ENCODE measurements at regions not wholly inside any gene's neighbourhood (a gene's known extent, or its start where the extent isn't known, plus 50 kb on each side); places are given as distances from the start of the nearest gene placed in this dataset.
"Not testable (repeated sequence)": the region's sequence is repeated elsewhere in the genome, so short reads cannot be mapped to it uniquely, and the experiment has no call there.

GRCh38 chr3:177356113-177356512 lies 158.8 kb upstream of the TBL1XR1 start:
- no peak for DNase-seq (ENCODE audit: low read depth in 1 of 2, low spot score in 1 of 2)

- no peak for DNase-seq (ENCODE audit: low read depth in 1 of 2, low spot score in 1 of 2)
These were observed 159.7 kb upstream of the TBL1XR1 start for GRCh38 chr3:177356952-177357351.

GRCh38 chr3:177357352-177358090 lies 160.2 kb upstream of the TBL1XR1 start:
- no peak for DNase-seq (ENCODE audit: low read depth in 1 of 2, low spot score in 1 of 2)

- peak in 1 of 2 donors; percentile 17 for DNase-seq (ENCODE audit: low read depth in 1 of 2, low spot score in 1 of 2)
These were observed 161.1 kb upstream of the TBL1XR1 start for GRCh38 chr3:177358091-177358976.

- peak in 1 of 2 donors; percentile 24 for DNase-seq (ENCODE audit: low read depth in 1 of 2, low spot score in 1 of 2)
These were observed 161.8 kb upstream of the TBL1XR1 start for GRCh38 chr3:177358977-177359592.

- peak; percentile 93 to 96 for DNase-seq (ENCODE audit: low read depth in 1 of 2, low spot score in 1 of 2)
These were observed 162.5 kb upstream of the TBL1XR1 start for GRCh38 chr3:177359593-177360357.

- no peak for DNase-seq (ENCODE audit: low read depth in 1 of 2, low spot score in 1 of 2)
These were observed 164.0 kb upstream of the TBL1XR1 start for GRCh38 chr3:177361081-177361938.

GRCh38 chr3:177362626-177363025 lies 165.3 kb upstream of the TBL1XR1 start:
- DNase-seq (ENCODE audit: low read depth in 1 of 2, low spot score in 1 of 2), result no peak

GRCh38 chr3:177364236-177364635 lies 167.0 kb upstream of the TBL1XR1 start:
- DNase-seq (ENCODE audit: low read depth in 1 of 2, low spot score in 1 of 2), result no peak

- not testable (repeated sequence) for DNase-seq (ENCODE audit: low read depth in 1 of 2, low spot score in 1 of 2)
These were observed 168.0 kb upstream of the TBL1XR1 start for GRCh38 chr3:177365294-177365693.

- no peak for DNase-seq (ENCODE audit: low read depth in 1 of 2, low spot score in 1 of 2)
These were observed 170.5 kb upstream of the TBL1XR1 start for GRCh38 chr3:177367788-177368187.

- DNase-seq (ENCODE audit: low read depth in 1 of 2, low spot score in 1 of 2), result no peak
These were observed 173.1 kb upstream of the TBL1XR1 start for GRCh38 chr3:177370246-177370822.

GRCh38 chr3:177371146-177371545 lies 173.9 kb upstream of the TBL1XR1 start:
- DNase-seq (ENCODE audit: low read depth in 1 of 2, low spot score in 1 of 2), result no peak

GRCh38 chr3:177371888-177372287 lies 174.6 kb upstream of the TBL1XR1 start:
- no peak for DNase-seq (ENCODE audit: low read depth in 1 of 2, low spot score in 1 of 2)

GRCh38 chr3:177374323-177374722 lies 177.0 kb upstream of the TBL1XR1 start:
- DNase-seq (ENCODE audit: low read depth in 1 of 2, low spot score in 1 of 2), result no peak

- no peak for DNase-seq (ENCODE audit: low read depth in 1 of 2, low spot score in 1 of 2)
These were observed 178.0 kb upstream of the TBL1XR1 start for GRCh38 chr3:177375316-177375715.

GRCh38 chr3:177377166-177377565 lies 179.9 kb upstream of the TBL1XR1 start:
- DNase-seq (ENCODE audit: low read depth in 1 of 2, low spot score in 1 of 2), result no peak

- no peak for DNase-seq (ENCODE audit: low read depth in 1 of 2, low spot score in 1 of 2)
These were observed 180.9 kb upstream of the TBL1XR1 start for GRCh38 chr3:177378168-177378567.

- no peak for DNase-seq (ENCODE audit: low read depth in 1 of 2, low spot score in 1 of 2)
These were observed 181.8 kb upstream of the TBL1XR1 start for GRCh38 chr3:177379045-177379444.

GRCh38 chr3:177381070-177381469 lies 183.8 kb upstream of the TBL1XR1 start:
- no peak for DNase-seq (ENCODE audit: low read depth in 1 of 2, low spot score in 1 of 2)
